ENCODE measurements at regions not wholly inside any gene's neighbourhood (a gene's known extent, or its start where the extent isn't known, plus 50 kb on each side); places are given as distances from the start of the nearest gene placed in this dataset.
"Not testable (repeated sequence)": the region's sequence is repeated elsewhere in the genome, so short reads cannot be mapped to it uniquely, and the experiment has no call there.

GRCh38 chr9:28378231-28378630, 805.0 kb upstream of the C9orf72 start:
- DNase-seq = no peak

GRCh38 chr9:28379082-28379481, 805.8 kb upstream of the C9orf72 start:
- DNase-seq = no peak

- DNase-seq = no peak
Measured at GRCh38 chr9:28389411-28389810, 816.1 kb upstream of the C9orf72 start.

GRCh38 chr9:28394774-28395173, 821.5 kb upstream of the C9orf72 start:
- DNase-seq = no peak

GRCh38 chr9:28396058-28396457, 822.8 kb upstream of the C9orf72 start:
- no peak for DNase-seq

- DNase-seq = no peak
Measured at GRCh38 chr9:28407351-28407750, 834.1 kb upstream of the C9orf72 start.

GRCh38 chr9:28409919-28410318, 836.6 kb upstream of the C9orf72 start:
- DNase-seq = no peak

- DNase-seq = no peak
Measured at GRCh38 chr9:28410411-28410810, 837.1 kb upstream of the C9orf72 start.

GRCh38 chr9:28413471-28413870, 840.2 kb upstream of the C9orf72 start:
- DNase-seq = no peak

- DNase-seq = no peak
Measured at GRCh38 chr9:28423255-28423654, 850.0 kb upstream of the C9orf72 start.

- no peak for DNase-seq
Measured at GRCh38 chr9:28435456-28435855, 862.2 kb upstream of the C9orf72 start.

- no peak for DNase-seq
Measured at GRCh38 chr9:28439688-28440087, 866.4 kb upstream of the C9orf72 start.

- DNase-seq = no peak
Measured at GRCh38 chr9:28443461-28443860, 870.2 kb upstream of the C9orf72 start.

- no peak for DNase-seq
Measured at GRCh38 chr9:28444637-28445036, 871.4 kb upstream of the C9orf72 start.

- DNase-seq = no peak
Measured at GRCh38 chr9:28445211-28445610, 871.9 kb upstream of the C9orf72 start.

GRCh38 chr9:28453918-28454317, 880.6 kb upstream of the C9orf72 start:
- DNase-seq = no peak

GRCh38 chr9:28456861-28457260, 883.6 kb upstream of the C9orf72 start:
- no peak for DNase-seq

- no peak for DNase-seq
Measured at GRCh38 chr9:28464481-28465216, 891.4 kb upstream of the C9orf72 start.

- DNase-seq = no peak
Measured at GRCh38 chr9:28471261-28471660, 898.0 kb upstream of the C9orf72 start.

GRCh38 chr9:28487561-28487960, 914.3 kb upstream of the C9orf72 start:
- DNase-seq = no peak

GRCh38 chr9:28491121-28491520, 917.8 kb upstream of the C9orf72 start:
- no peak for DNase-seq

- DNase-seq = not testable (repeated sequence)
Measured at GRCh38 chr9:28498168-28498567, 924.9 kb upstream of the C9orf72 start.

GRCh38 chr9:28502189-28502588, 928.9 kb upstream of the C9orf72 start:
- no peak for DNase-seq

GRCh38 chr9:28502741-28503140, 929.5 kb upstream of the C9orf72 start:
- DNase-seq = no peak

- DNase-seq = no peak
Measured at GRCh38 chr9:28503573-28503972, 930.3 kb upstream of the C9orf72 start.
